ENCODE measurements at regions not wholly inside any gene's neighbourhood (a gene's known extent, or its start where the extent isn't known, plus 50 kb on each side); places are given as distances from the start of the nearest gene placed in this dataset.
"Not testable (repeated sequence)": the region's sequence is repeated elsewhere in the genome, so short reads cannot be mapped to it uniquely, and the experiment has no call there.

- TF ChIP-seq POLR2A (IDR thresholded peaks at IDR 0.05; ENCODE audit: low read depth, low read length) = no peak
- no peak for TF ChIP-seq POLR2AphosphoS5 (IDR thresholded peaks at IDR 0.05; ENCODE audit: low read depth, low read length)
- no peak for TF ChIP-seq TAF1 (IDR thresholded peaks at IDR 0.05; ENCODE audit: borderline replicate concordance, low read depth, low read length)
- DNase-seq (ENCODE audit: insufficient read length) = no peak
- no peak for FAIRE-seq
These were observed 63.2 kb upstream of the GOT2 start for GRCh38 chr16:58797137-58797801.

GRCh38 chr16:58793366-58793765 lies 59.2 kb upstream of the GOT2 start:
- DNase-seq (ENCODE audit: insufficient read length) (no peak), FAIRE-seq (no peak)
- no peak for TF ChIP-seq TAF1 (IDR thresholded peaks at IDR 0.05; ENCODE audit: borderline replicate concordance, low read depth, low read length)
- no peak for TF ChIP-seq POLR2A (IDR thresholded peaks at IDR 0.05; ENCODE audit: low read depth, low read length)

- DNase-seq (ENCODE audit: insufficient read length) (no peak), FAIRE-seq (no peak)
- TF ChIP-seq POLR2A (IDR thresholded peaks at IDR 0.05; ENCODE audit: low read depth, low read length) (no peak), POLR2AphosphoS5 (IDR thresholded peaks at IDR 0.05; ENCODE audit: low read depth, low read length) (no peak), TAF1 (IDR thresholded peaks at IDR 0.05; ENCODE audit: borderline replicate concordance, low read depth, low read length) (no peak)
These were observed 58.1 kb upstream of the GOT2 start for GRCh38 chr16:58792188-58792587.

- not testable (repeated sequence) for FAIRE-seq; DNase-seq (ENCODE audit: insufficient read length)
These were observed 56.9 kb upstream of the GOT2 start for GRCh38 chr16:58790816-58791557.

- no peak for DNase-seq (ENCODE audit: insufficient read length)
- no peak for TF ChIP-seq POLR2AphosphoS5 (IDR thresholded peaks at IDR 0.05; ENCODE audit: low read depth, low read length)
- no peak for TF ChIP-seq POLR2A (IDR thresholded peaks at IDR 0.05; ENCODE audit: low read depth, low read length)
- TF ChIP-seq TAF1 (IDR thresholded peaks at IDR 0.05; ENCODE audit: borderline replicate concordance, low read depth, low read length) = no peak
- FAIRE-seq = no peak
These were observed 55.2 kb upstream of the GOT2 start for GRCh38 chr16:58789351-58789750.

Measured in GM12892 (cell line).